HUDEP-2 (cell line): ENCODE measurements at regions not wholly inside any gene's neighbourhood (a gene's known extent, or its start where the extent isn't known, plus 50 kb on each side); places are given as distances from the start of the nearest gene placed in this dataset.
A peak's percentile ranks its signal among the peaks of the same experiment; 100 is the strongest.
"Not testable (repeated sequence)": the region's sequence is repeated elsewhere in the genome, so short reads cannot be mapped to it uniquely, and the experiment has no call there.

Experiments
- DNase-seq, 76 experiments: peaks; one replicate each; lab custom pipeline; 2025; ENCODE audit not compliant: unreplicated experiment in 76 of 76; lab: John Stamatoyannopoulos, UW

- no peak for DNase-seq
Measured at GRCh38 chr5:68823301-68823700, 270.5 kb upstream of the SLC30A5 start.

GRCh38 chr5:68830377-68830898 lies 263.4 kb upstream of the SLC30A5 start:
- no peak for DNase-seq

DNA sequence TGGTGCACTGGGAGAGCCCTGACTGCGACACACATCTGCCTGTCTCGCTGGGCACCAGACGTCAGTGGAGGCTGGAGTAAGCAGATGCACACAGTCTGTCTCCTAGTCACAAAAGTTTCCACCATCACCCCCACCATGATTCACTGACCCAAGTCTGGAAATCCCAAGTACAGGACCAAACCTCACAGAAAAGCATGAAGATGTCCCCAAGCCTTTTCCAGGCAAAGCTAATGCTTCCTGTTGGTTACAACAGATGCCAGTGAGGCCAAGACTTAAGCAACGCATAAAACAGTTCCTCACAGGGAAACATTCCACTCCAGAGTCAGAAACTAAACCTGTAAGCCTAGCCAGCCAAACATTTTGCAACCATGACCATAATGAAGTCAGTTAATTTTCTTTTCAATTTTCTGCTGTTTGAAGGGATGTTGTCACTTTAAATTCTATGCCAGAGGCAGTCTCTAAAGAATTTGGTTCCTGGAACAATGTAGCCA lies 259.3 kb upstream of the SLC30A5 start:
- no peak for DNase-seq

DNA sequence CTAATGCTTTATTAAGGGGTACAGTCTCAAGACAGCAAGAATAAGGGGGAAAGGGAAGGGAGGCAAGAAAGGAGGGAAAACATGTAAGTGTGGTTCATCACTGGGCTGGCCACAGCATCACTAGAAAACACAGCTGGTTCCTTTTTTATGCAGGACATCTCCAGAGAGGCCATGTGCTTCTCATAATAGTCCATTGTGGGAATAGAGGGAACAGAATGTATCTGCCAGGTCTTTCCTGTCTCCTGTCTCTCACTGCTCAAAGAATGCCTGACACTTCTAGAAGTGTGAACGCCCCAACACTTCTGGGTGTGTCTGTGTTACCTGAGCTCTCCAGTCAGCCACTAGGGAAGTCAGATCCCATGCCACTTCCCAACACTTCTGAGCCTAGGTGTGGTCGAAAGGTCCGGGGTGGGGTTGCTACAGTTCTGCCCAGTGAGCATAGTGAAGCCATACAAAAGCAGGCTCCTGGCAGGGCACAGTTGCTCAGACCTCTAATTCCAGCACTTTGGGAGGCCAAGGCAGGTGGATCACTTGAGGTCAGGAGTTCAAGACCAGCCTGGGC lies 255.6 kb upstream of the SLC30A5 start:
- DNase-seq = no peak

GRCh38 chr5:68839019-68839552 lies 254.7 kb upstream of the SLC30A5 start:
- no peak for DNase-seq

DNA sequence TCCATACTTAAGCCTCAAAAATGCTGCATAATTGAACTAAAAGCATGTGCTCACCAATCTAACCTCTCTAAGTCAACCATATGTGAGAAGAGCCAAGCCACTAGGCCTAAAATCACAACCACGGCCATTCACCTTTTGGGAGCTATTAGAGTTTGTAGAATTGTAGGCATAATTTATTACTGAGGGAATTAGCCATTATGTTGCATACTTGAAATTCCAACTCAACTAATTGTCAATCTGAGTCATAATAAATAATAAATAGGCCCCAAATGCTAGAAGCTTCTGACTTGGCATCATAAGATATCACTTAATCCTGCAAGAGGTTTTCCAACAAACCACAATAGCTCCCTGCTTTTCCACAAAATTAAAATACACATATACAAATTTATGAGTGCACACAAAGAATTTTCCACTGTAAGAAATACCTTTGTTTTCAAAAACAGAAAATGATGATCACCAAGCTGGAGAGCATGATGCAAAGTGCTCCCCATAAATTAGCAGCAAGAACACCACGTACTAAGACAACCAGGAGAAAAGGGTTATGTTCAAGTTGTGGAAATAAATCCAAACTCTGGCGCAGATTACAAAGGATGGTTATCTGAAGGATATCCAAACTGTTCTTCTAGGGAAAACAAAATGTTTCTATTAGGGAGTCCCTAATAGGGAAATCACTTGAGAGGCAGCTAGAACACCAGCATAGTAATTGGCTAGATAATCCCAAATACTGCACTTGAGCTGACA lies 250.0 kb upstream of the SLC30A5 start:
- no peak for DNase-seq

DNA sequence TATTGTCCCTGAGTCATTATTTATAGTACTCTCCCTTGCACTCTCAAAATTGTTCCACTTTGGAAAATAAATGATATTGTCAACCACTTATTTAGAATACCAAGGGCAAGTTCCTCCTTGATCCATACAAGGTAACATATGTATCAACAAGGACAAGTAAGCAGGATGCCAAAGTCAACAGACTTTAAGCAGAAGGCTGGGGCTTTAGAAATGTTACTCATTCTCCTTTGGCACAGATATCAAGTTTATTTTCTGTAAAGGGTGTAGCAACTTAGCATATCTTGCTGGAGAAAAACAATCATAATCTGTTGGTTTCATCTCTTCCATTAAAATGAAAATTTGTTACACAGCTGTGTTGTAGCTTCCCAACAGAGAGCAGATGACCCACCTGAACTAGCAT lies 248.7 kb upstream of the SLC30A5 start:
- DNase-seq = no peak

GRCh38 chr5:68846828-68847227 lies 247.0 kb upstream of the SLC30A5 start:
- DNase-seq = no peak

DNA sequence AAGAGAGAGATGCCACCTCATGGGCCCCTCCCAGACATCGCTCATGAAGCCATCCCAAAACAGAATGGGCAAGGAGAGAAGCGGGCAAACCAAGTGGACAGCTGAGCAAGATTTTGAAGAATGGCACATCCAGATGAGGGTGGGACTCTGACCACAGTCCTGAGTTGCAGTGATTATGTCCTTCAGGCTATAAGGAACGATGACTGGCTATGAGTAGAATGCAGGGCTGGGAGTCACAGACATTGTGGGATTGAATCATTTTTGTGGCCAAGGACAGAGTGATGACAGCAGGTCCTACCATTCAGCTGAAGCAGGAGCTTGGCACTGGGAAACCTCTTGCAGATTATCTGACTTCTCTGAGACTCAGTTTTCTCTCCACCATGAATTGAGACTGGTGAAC lies 245.7 kb upstream of the SLC30A5 start:
- DNase-seq = no peak

GRCh38 chr5:68849103-68849502 lies 244.7 kb upstream of the SLC30A5 start:
- no peak for DNase-seq

- no peak for DNase-seq
Measured at GRCh38 chr5:68849906-68850305, 243.9 kb upstream of the SLC30A5 start.

GRCh38 chr5:68861099-68861498 lies 232.7 kb upstream of the SLC30A5 start:
- no peak for DNase-seq

DNA sequence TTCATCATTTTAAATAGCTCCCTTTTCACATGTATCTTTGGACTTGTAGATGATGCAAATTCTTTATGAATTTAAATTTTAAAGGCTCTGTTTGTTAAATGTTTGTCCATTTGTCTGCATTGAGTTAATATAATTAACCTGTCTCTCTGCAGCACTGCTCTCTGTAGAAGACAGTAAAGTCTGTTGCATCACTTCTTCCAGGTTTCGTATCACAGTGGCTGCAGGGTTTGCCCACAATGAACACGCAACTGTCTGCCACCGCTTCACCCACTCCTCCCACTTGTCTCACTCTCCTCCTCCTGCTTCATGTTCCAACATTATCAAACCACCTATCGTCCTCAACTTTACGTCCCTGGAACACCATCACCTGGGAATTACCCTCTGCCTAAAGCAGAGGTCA lies 231.3 kb upstream of the SLC30A5 start:
- DNase-seq = no peak

DNA sequence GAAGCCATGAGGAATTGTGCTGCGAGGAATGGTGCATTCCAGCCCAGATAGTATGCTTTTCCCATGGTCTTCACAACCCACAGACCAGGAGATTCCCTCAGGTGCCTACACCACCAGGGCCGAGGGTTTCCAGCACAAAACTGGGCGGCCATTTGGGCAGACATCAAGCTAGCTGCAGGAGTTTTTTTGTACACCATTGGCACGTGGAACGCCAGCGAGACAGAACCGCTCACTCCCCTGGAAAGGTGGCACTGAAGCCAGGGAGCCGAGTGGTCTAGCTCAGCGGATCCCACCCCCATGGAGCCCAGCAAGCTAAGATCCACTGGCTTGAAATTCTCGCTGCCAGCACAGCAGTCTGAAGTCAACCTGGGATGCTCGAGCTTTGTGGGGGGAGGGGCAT lies 228.6 kb upstream of the SLC30A5 start:
- not testable (repeated sequence) for DNase-seq

- DNase-seq = no peak
Measured at GRCh38 chr5:68872088-68872839, 221.6 kb upstream of the SLC30A5 start.

- no peak for DNase-seq
Measured at GRCh38 chr5:68873198-68873597, 220.6 kb upstream of the SLC30A5 start.

DNA sequence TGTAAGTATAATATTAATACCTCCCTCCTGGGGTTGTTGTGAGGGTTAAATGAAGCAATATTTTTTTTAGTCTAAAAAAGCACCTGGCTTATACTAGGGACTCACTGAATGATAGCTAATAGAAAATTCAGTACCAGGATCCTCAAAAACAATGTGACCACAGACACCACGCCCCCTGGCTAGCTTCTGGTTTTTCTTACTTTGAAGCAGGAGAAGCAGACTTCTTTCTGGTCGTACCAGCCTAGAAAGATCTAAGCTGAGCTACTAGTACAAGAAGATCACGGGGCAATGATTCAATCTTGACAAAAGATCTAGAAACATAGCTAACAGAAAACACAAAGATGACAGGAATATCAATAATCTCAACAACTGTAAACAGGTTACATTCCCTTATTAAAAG lies 218.5 kb upstream of the SLC30A5 start:
- no peak for DNase-seq

DNA sequence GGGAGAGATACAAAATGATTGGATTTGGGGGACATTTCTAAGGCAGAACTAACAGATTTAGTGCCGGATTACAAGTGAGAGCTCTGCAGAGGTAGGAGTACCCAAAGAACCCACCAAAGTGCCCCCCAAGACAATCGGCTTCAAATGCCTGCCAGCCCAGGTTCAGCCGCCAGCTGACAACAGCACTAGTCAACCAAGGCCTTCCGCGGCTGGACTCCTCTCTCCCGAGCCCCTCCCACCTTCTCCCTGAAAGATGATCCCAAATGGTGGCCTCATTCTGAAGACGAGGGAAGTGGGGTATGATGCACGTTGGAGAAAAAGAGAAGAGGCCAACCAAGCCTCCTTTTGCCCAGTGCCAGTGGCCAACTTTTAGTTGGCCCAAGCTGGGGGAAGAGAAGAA lies 210.4 kb upstream of the SLC30A5 start:
- no peak for DNase-seq

- DNase-seq = no peak
Measured at GRCh38 chr5:68884144-68884754, 209.6 kb upstream of the SLC30A5 start.

DNA sequence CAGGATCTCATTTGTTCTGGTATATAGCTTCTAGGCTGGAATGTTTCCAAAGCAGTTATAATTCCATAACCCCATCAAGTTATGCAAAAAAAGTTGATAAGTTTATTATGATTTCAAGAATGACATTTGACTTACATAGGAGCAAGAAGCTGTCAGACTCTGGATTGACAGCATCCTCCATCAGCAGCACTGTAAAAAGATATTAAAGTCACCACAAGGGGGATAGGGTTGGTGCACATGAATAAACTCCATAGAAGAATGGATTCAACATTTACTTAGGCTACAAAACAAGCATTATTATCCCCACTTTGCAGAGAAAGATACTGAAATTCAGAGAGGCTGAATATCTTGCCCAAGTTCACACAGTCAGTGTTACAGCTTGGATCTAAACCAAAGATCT lies 208.9 kb upstream of the SLC30A5 start:
- peak in 3 of 76 experiments; percentile 1 to 24 (median 2) for DNase-seq

DNA sequence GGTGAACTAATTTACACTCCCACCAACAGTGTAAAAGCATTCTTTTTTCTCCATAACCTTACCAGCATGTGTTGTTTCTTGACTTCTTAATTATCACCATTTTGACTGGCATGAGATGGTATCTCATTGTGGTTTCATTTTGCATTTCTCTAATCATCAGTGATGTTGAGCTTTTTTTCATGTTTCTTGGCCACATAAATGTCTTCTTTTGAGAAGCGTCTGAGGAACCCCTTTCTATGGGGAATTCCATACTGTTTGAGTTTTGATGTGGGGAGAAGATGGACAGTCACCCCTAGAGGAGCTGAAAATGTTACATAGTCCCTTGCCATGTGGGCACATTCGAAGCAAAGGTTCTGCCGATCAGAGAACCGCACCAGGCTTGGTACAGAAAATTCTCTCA lies 207.0 kb upstream of the SLC30A5 start:
- DNase-seq = no peak
